Retina (tissue), 1 donor: ENCODE measurements at regions not wholly inside any gene's neighbourhood (a gene's known extent, or its start where the extent isn't known, plus 50 kb on each side); places are given as distances from the start of the nearest gene placed in this dataset.
"Not testable (repeated sequence)": the region's sequence is repeated elsewhere in the genome, so short reads cannot be mapped to it uniquely, and the experiment has no call there.

Experiments used
- DNase-seq: peaks from one replicate; pipeline ENCODE4 v3.0.0-alpha.2; 2016

DNA sequence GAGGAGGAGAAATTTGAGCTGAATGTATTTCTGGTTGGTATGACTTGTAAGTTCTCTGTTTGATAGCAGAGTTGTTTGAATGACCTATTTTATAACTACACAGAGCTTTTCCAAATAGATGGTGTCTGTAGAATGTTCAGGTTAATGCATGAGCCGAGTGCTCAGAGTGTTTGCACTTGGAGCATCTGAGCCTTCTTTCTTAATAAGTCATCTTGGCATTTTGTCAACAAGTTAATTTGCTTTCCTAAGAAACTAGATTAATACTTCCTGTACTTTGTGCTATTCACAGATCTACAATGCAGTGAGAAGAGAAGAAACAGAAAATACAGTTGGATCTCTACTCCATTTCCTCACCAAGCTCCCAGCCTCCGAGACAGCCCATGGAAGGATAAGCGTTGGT lies 138.2 kb downstream of the PLCE1 start:
- no peak for DNase-seq

DNA sequence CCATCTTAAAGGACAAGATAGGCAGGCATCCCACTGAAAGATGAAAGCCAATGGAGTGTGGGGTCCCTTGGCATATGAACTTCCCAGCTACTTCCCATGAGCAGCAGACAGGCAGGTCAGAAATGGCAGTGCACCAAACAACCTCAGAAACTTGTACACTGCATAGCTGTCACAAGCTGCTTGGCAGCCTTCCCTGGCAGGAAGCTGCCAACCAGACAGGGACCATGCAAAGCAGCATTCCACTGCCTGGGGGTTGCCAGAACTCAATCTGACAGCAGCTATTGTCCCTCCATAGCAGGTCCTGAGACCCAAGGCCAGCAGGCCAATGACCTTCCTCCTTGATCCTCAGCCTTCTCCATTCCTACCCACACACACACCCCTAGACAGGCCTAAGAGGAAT lies 139.5 kb downstream of the PLCE1 start:
- DNase-seq, result no peak

DNA sequence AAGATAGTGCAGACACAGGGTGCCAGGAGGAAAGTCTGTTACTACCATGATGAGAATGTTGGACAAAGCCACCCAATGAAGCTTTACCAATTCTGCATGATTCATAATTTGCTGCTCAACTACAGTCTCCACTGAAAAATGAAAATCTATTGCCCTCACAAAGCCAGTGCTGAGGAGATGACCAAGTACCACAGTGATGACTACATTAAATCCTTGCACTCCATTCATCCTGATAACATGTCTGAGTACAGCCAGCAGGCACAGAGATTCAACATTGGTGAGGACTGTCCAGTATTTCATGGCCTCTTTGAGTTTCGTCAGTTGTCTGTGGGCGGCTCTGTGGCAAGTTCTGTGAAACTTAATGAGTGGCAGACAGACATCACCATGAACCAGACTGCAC lies 144.0 kb downstream of the PLCE1 start:
- no peak for DNase-seq

DNA sequence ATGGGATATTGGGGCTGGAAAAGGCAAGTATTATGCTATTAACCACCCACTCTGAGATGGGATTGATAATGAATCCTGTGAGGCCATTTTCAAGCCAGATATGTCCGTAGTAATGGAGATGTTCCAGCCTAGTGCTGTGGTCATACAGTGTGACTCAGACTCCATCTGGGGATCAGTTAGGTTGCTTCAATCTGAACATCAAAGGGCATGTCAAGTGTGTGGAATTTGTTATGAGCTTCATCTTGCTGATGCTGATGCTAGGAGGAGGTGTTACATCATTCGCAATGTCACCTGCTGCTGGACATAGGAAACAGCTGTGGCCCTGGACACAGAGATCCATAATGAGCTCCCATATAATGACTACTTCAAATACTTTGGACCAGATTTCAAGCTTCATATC lies 144.7 kb downstream of the PLCE1 start:
- DNase-seq, result no peak

- no peak for DNase-seq
Observed at GRCh38 chr10:94143261-94143660, 149.5 kb downstream of the PLCE1 start.

DNA sequence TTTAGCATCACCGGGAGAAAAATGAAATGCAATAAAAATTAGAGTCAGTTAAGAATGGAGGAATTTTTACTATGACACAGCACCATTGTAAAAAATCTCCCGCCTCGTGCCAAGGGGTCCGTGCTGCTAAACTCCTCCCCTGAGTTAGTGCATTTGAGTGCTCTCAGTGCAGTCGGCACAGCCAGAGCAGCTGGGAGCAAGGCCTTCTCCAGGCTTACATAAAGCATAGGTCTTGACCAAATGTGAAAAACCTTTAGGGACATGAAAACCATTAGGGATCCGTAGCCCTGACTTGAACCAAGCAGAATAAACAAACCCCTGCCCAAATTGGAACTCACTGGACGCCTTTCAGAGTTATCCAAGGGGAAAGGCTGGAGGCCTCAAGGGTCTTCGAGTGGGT lies 152.6 kb downstream of the PLCE1 start:
- no peak for DNase-seq

DNA sequence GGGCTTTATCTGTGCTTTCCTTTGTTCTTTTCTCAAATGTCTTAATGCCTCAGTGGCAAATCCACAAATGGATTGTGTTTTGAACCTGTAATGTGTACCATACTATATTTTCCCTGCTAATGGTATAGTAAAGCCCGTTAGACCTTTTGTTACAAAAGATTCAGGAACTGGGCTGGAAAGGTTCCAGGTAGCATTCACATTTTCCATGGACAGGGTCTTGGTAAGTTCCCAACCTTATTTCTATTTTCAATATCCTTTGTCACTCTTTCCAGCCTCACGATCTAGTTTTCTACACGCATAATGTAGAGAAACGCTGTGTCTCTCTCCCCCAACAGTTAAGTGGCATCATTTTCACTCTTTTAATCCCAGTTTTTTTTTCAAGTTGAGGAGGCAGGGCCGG lies 153.0 kb downstream of the PLCE1 start:
- no peak for DNase-seq

GRCh38 chr10:94149702-94150101 lies 156.0 kb downstream of the PLCE1 start:
- no peak for DNase-seq

DNA sequence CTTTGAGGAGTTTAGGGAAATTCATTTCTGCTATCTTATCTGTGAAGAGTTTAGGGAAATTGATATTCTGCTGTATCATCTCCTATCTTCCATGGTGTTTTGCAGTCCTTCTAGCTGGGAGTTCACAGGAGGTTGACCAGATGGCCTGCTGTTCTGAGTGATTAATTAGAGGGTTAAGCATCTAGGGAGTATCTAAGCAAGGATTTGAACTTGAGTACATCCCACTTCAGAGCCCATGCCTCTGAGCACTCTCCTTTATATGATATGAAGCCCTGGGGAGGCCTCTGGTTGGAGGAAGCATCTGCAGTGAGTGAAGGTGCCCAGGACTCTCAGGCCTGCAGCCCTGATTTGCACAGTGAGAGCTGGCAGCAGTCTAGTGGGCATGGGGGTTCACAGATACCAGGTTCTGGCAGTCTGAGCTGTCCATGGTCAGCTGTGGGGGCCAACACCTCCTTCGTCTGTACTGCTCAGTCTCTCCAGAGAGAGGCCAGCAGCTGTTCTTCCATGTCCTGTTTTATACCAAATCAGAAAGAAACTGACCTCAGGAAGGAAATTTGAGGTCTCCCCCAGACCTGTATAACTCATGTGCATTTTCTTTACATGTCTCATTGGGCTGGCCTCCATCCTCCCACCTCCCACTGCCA lies 156.9 kb downstream of the PLCE1 start:
- no peak for DNase-seq

DNA sequence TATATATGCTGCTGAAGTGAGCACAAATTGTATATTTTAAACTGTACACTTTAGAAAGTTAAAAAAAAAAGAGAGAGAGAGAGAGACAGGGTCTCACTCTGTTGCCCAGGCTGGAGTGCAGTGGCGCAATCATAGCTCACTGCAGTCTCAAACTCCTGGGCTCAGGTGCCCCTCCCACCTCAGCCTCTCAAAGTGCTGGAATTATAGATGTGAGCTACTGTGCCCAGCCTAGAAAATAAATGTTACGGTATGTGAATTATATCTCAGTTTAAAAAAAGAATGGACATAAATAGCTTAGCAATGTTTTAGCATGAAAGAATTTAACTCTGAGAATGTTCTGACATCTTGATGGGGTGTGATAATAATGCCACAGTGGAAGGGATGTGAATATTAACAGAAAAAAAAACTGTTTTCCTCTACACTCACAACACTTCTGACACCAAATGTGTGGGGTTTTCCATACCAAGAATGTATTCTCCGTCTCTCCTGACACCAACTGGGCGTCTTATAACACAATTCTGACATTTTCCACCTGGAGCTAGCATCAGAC lies 162.1 kb downstream of the PLCE1 start:
- DNase-seq, result no peak

DNA sequence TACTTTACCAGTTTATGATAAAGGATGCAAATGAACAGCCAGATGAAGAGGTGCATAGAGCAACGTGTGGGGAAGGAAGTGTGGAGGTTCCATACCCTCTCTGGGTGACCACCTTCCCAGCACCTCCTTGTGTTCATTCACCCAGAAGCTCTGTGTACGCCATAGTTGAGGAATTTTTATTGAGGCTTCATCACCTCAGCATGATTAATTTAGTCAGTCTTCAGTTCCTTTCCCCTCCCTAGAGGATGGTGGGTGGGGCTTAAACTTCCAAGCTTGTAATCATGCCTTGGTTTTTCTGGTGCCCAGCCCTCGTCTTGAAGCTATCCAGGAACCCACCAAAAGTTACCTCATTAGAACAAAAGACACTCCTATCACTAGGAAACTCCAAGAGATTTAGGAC lies 162.7 kb downstream of the PLCE1 start:
- DNase-seq, result no peak

- DNase-seq, result not testable (repeated sequence)
Observed at GRCh38 chr10:94165158-94165611, 171.5 kb downstream of the PLCE1 start.

DNA sequence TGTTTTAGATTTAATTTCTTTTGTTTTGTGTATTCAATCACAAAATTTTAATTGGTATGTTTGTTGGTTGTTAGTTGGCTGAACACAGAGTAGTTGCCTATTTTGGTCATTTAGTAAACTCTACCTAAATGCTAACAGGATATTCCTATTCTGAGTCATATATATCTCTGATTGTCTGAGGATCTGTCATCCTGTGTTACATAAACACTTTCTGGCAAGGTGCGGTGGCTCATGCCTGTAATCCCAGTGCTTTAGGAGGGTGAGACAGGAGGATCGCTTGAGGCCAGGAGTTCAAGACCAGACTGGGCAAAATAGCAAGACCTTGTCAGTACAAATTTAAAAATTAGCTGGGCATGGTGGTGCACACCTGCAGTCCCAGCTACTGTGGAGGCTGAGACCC lies 178.6 kb downstream of the PLCE1 start:
- no peak for DNase-seq

DNA sequence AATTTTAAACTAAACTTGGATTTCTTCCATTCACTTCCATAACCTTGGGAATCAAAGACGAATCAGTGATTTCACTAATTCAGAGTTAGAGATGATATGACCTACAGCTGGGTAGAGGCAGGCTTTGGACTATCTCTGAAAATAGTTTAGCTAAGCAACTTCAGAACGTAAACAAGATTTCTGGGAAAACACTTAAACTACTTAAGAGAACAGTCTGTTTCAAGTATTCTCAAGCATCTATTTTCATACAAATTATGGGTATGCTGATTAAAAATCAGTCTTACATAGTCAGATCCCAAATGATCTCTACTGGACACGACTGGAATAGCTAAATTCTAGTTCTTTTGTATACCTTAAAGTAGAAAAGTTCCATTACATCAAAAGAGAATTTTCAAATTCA lies 179.9 kb downstream of the PLCE1 start:
- no peak for DNase-seq

DNA sequence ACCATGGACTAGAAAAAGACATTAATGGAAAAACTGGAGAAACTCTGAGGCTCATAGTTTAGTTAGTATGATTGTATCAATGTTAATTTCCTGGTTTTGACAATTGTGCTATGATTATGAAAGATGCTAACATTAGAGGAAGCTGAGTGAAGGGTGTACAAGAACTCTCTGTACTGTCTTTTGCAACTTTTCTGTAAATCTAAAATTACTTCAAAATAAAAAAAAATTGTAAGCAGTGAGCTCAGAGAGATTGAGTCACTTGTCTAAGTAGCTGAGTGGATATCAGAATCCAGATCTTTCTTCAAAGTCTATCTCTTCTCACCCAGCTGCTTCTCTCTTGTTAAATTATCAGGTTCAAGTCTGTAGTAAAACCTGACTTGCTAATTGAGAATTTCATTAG lies 181.1 kb downstream of the PLCE1 start:
- no peak for DNase-seq

GRCh38 chr10:94178475-94179253 lies 184.1 kb downstream of the NOC3L start:
- DNase-seq, result no peak

DNA sequence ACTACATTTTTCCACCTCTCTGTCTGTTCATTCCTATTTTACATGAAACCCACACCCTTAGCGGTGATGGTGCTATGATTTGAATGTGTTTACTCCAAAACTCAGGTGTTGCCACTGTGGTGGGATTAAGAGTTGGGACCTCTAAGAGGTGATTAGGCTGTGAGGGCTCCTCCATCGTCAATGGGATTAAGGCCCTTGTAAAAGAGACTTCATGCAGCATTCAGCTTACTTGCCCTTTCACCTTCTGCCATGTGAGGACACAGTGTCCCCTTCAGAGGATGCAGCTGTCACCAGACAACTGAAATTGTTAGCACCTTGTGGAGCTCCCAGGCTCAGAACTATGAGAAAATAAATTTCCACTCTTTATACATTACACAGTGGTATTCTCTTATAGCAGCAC lies 182.2 kb downstream of the NOC3L start:
- no peak for DNase-seq

DNA sequence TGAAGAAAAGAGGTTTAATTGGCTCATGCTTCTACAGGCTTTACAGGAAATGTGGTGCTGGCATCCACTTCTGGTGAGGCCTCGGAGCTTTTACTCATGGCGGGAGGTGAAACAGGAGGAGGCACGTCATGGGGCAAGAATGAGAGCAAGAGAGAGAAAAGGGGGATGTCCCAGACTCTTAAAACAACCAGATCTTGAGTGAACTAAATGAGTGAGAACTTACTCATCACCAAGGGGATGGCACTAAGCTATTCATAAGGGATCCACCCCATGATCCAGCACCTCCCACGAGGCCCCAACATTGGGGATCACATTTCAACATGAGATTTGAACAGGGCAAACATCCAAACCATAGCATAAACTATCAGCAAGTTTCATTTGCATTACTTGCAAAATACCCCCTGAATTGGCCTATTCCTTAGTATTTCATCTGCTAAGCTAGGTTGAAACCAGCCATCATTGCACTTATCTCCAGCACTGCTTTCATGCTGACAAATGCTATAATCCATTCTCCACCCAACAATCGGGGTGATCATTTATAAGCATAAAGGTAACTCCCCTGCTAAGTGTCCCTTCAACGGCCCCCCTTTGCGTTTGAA lies 179.0 kb downstream of the NOC3L start:
- DNase-seq, result no peak

DNA sequence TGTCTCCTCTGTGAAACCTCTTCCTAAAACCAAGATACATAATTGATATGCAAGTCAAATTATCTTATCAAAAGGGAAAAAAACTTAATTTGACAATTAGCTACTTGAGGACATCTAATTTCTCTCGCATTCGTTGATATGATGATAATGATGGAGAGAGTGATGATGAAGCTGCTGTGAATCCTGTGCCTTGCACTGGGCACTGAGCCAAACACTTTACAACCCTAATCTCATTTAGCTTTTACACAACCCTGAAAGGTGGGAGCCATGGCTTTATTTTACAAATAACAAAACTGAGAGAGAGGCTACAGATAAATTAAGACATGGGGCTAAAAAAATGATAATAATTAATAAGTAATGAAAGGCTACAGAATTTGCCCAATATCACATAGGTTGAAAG lies 176.0 kb downstream of the NOC3L start:
- DNase-seq, result no peak

GRCh38 chr10:94192333-94192732 lies 170.4 kb downstream of the NOC3L start:
- DNase-seq, result no peak

- DNase-seq, result no peak
Observed at GRCh38 chr10:94192974-94193373, 169.8 kb downstream of the NOC3L start.

DNA sequence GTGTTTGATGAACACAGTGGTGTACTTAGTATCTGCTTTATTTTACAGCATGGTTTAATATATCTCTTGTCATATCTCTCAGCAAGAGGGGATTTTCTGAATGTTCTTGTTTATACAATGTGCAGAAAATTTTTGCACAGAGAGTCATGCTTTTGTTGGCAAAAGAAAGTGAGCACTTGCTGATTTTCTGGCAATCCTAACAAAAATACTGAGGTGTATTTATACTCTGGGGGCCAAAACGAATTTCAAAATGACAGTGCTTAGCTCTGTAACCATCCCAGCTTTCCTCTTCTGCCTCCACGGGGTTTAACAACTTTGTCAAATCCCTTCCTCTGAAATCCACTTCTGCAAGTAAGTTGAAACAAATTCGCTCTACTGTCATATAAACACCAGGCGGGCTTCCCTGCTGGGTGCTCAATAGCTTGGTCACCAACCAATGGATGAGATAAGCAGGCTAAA lies 169.2 kb downstream of the NOC3L start:
- DNase-seq, result no peak

GRCh38 chr10:94194256-94194655 lies 168.5 kb downstream of the NOC3L start:
- DNase-seq, result no peak

DNA sequence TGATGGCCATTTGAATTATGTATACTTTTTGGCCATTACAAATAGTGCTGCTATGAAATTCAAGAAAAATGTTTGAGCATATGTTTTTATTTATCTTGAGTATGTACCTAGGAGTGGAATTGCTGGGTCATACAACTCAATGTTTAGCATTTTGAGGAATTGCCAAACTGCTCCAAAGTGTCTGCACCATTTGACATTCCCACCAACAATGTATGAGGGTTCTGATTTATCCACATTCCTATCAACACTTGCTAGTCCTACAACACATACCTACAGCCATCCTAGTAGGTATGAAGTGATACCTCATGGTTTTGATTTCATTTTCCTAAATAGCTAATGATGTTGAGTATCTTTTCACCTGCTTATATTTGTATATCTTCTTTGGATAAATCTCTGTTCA lies 165.5 kb downstream of the NOC3L start:
- DNase-seq, result no peak
